ENCODE measurements at regions not wholly inside any gene's neighbourhood (a gene's known extent, or its start where the extent isn't known, plus 50 kb on each side); places are given as distances from the start of the nearest gene placed in this dataset.

GRCh38 chr21:24856326-24856725 lies 751.0 kb downstream of the MRPL39 start:
- no peak for DNase-seq

DNA sequence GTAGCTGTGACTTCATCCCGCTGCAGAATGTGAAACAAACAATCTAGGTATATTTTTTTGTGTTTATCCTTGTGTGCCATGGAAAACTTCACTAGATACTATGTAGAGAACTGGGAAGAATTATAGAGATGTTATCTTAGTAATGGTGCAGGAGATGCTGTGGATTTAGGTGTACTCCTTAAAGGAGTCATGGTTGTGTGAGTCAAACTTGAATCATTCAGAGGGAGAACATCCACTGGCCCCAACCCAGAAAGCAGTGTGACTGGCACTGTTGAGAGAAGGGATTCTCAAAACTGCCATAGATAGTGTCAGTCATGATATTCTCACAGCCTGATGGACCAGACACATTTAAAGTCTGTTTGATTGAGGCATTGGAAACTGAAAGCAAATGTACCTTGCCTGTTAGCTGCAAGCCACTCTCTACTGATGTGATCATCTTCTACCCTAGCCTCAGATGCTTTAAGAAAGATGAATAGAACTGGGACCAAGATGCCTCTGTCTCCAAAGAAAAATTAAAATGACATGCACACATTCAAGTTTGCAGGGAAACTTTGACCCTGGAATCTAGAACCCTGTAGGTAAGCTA lies 754.6 kb downstream of the MRPL39 start:
- no peak for DNase-seq

GRCh38 chr21:24850121-24850520 lies 757.2 kb downstream of the MRPL39 start:
- no peak for DNase-seq

GRCh38 chr21:24844671-24845070 lies 762.6 kb downstream of the MRPL39 start:
- no peak for DNase-seq

DNA sequence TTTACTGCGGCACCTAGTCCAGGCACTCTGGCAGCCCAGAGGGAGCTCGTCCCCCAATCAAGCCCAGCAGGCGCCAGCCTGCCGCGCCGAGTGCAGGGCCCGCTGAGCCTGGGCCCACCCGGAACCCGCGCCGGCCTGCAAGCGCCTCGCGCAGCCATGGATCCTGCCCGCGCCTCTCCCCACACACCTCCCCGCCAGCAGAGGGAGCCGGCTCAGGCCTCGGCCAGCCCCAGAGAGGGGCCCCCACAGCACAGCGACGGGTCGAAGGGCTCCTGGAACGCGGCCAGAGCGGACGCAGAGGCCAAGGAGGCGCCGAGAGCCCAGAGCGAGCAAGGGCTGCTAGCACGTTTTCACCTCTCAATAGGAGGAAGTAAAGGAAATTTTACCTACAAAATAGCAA lies 767.0 kb downstream of the MRPL39 start:
- DNase-seq, result no peak

- DNase-seq, result no peak
Measured at GRCh38 chr21:24832961-24833360, 774.3 kb downstream of the MRPL39 start.

DNA sequence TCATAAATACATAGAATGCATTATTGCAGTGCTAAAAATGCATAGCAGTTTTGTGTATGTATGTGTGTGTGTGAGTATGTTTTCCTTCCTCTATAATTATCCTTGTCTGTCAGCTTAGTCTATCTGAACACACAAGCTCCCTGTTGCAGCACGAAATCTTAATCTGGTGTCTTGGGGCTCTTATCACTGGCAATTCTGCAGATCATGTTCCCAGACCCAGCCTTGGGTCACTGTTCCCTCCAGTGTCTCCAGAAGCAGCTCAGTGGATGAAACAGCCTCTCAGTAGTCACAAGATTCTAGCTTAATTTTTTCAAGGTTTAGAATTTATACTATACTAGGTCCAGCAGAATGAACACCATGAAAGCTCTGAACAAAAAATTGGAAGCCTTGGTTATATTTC lies 777.9 kb downstream of the MRPL39 start:
- no peak for DNase-seq

- no peak for DNase-seq
Measured at GRCh38 chr21:24826822-24827221, 780.5 kb downstream of the MRPL39 start.

GRCh38 chr21:24825348-24825747 lies 781.9 kb downstream of the MRPL39 start:
- no peak for DNase-seq

DNA sequence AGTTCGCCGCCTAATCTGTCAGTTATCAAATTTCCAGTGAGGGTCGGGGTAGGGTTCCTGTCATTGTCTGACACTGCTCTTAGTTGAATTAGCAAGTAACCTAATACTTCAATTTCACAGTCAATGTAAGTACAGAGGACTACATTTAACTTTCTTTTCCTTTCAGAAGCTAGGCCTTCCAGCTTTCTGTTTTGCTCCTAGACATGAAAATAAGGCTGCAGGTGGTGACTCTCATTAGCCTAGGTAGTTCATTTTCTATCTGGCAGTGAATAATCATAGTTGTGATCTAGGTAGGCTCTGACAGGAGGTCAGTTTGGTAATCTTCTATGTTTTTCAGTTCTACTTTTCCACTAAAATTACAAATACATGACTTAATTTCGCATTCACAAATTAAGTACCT lies 783.1 kb downstream of the MRPL39 start:
- DNase-seq, result no peak

- DNase-seq, result no peak
Measured at GRCh38 chr21:24823247-24823646, 784.0 kb downstream of the MRPL39 start.

DNA sequence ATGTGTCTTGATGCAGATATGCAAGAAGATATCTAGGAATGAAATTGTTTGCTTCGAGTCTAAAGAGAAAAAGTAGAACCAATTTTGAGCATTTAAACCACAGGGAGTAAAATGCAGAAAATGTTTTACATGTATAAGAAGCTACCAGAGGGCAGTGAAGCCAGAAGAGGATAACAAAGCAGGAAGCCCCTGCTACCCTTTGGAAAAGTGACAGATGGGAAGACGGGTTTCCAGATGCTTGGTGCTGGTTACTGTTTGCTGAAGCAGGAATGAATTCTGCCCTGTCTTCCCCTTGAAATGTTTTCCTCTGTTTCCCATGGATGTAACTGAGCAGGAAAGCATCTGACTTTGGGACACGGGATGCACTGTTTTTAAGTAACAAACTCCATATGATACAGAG lies 822.2 kb downstream of the MRPL39 start:
- DNase-seq, result no peak

DNA sequence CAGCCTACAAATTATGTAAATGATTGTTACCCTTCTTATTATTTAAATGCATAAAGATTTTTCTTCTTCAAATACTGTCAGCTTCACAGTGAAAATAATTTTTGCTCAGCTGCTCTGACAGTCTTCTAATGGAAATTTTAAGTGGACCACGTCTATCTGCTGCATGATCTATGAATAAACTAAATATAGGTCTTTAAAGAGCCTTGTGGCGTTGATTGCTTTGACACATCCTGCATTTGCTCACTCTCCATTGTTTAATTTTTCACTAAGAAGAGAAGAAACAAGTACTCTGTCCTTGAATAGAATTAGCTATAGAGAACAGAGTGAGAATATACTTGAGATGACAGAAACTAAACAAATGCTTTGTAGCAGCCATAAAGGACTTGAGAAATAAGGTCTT lies 826.1 kb downstream of the MRPL39 start:
- DNase-seq, result no peak

DNA sequence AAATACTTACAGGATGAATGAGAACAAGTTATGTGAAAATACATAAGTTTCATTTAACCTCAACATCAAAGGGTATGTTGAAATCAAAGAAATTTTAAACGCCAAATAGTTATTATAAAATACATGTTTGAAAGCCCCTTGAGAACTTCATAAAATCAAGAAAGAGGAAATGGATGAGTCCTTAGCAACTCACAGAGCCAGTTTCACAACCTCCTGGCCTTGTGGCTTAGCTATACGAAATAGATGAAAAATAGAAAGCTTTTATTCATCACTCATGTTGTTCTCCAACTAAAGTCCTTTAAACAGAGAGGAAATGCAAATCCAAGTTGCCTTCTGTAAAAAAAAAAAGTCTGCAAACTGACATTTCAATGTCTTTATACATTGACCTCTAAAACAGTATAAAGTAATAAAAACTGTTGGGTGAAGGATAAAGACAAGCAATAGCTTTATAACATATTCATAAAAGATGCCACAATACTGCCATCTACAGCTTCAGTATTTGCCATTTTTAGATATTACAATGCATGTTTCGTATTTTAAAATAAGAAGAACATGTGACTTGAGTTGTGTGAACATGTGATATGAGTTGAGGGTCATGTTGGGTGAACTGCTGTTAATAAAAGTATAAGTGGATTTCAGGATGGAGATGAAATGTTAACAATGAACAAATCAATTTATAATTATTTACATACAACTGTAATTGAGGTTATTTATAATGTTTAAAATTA lies 847.8 kb downstream of the MRPL39 start:
- no peak for DNase-seq

GRCh38 chr21:24738063-24738462 lies 869.2 kb downstream of the MRPL39 start:
- no peak for DNase-seq

GRCh38 chr21:24737296-24737850 lies 869.9 kb downstream of the MRPL39 start:
- DNase-seq, result no peak

GRCh38 chr21:24730661-24731060 lies 876.6 kb downstream of the MRPL39 start:
- DNase-seq, result no peak

DNA sequence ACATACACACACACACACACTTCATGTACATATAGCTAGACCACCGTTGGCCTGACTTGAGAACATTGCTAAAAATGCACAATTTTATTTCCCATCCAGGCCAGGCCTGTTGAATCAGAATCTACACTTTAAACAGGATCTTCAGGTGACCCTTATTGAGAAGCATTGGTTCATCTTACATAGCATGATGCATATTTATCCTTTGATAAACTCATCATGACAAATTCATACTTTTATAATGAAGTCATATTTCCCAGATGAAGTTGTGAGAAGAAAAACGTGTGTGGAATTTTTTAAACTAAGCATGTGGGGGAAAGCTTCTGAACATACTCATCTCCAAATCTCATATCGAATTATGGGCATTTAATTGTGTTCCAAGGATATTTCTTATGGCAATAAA lies 877.7 kb downstream of the MRPL39 start:
- no peak for DNase-seq

- DNase-seq, result no peak
Measured at GRCh38 chr21:24727803-24728440, 879.4 kb downstream of the MRPL39 start.

- DNase-seq, result no peak
Measured at GRCh38 chr21:24716281-24716918, 890.9 kb downstream of the MRPL39 start.

DNA sequence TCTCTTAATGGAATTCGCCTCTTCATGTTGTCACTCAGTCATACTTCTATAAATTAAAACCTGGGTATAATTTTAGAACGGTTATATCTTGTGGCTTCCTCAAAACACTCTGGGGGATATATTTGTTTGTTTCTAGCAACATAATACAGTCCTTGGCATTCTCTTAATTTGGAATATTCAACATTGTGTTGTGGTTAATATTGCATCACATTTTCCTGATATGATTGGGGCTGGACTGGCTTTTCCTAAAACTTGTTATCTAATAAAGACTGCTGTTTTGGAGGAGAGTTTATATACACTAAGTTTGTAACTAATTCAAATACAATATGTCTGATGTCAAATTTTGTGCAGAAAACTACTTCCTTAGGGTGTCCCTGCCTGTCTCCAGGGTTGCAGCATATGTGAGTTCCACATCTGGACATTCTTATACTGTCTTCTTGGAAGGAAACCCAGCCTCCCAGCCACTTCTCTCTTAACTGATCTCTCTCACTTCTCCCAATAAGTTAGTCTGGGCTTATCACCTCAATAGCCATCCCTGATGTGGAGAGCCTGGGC lies 892.6 kb downstream of the MRPL39 start:
- no peak for DNase-seq

DNA sequence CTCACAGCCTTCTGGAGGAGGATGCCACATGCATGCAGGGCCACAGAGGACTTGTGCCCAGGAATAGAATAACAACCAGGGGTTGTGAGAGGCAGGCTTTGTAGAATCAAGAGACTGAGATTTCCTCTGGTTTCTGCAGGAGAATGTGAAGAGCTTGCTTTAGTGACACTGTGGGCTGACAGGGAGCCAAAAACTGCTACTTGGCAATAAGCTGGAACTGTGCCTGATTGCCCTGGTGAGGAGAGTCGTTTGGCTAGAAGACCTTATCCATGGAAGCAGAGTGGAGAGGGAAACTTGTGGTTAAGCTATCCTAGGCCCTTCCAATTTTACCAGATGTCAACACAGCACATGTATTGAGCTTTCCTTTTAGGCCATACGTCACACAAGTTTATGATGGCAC lies 902.1 kb downstream of the MRPL39 start:
- no peak for DNase-seq

GRCh38 chr21:24693779-24694178 lies 913.5 kb downstream of the MRPL39 start:
- DNase-seq, result no peak

Data from KG1 (cell line).